Eye (tissue), 1 donor: ENCODE measurements at regions not wholly inside any gene's neighbourhood (a gene's known extent, or its start where the extent isn't known, plus 50 kb on each side); places are given as distances from the start of the nearest gene placed in this dataset.
A peak's percentile ranks its signal among the peaks of the same experiment; 100 is the strongest.

ENCODE experiments used
- DNase-seq: peaks from one replicate; pipeline ENCODE4 v3.0.0-alpha.2; 2015

GRCh38 chr11:80163011-80163410, 722.2 kb upstream of the TENM4 start:
- DNase-seq, result no peak

- DNase-seq, result no peak
Observed at GRCh38 chr11:80162387-80162786, 721.6 kb upstream of the TENM4 start.

DNA sequence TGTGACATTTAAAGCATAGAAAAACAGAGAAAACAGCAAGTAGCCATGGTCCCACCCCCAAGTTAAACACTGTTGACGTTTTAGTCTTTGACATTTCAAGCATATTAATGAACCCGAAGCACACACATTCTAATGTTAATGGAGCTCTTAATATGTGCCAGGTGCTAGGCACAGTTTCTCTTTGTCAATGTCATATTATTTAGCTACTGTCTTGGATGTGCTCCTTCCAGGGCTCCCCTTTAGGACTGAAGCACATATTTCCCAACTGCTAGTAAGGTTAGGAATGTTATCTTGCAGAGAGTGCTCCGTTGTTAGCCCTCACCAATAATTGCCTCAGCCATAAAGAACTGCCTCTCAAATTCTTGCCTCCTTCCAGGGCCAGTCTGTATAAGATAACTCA, 716.6 kb upstream of the TENM4 start:
- DNase-seq, result no peak

GRCh38 chr11:80156062-80156461, 715.2 kb upstream of the TENM4 start:
- no peak for DNase-seq

- peak; percentile 57 for DNase-seq
Observed at GRCh38 chr11:80155412-80156017, 714.7 kb upstream of the TENM4 start.

DNA sequence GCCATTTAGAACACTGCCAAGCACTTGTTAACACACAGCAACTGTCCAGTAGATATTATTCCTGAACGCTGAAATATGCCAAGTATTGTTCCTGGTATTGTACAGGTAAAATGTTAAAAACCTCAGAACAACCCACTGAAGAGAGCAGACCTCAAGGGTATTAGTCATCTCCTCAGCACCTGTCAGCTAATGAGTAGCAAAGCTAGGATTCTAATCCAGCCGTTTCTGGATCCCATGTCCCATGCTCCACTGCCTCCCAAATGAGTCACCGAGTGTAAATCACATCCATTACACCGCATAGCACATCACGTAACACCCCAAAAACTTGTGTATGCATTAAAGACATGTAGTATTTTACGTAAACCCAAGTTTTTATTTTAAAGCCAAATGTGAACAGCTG, 705.4 kb upstream of the TENM4 start:
- no peak for DNase-seq

GRCh38 chr11:80144897-80145594, 704.2 kb upstream of the TENM4 start:
- no peak for DNase-seq

GRCh38 chr11:80136991-80137390, 696.2 kb upstream of the TENM4 start:
- no peak for DNase-seq

DNA sequence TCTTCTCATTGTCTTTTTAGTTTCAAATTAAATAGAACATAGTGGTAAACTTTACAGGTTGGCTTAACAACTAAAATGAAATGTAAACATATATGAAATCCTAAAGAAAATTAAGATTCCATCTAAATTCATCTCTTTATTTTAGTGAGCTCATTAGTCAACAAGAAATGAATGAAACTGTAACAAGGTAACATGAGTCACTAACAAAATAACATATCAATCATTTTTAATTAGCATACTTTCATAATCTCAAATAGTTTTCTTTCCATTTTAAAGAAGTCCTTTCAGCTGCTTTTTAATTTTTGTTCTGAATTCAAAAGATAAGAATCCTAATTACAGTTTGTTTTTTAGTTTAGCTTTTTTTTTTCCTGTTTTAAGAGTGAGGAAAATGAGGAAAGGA, 688.6 kb upstream of the TENM4 start:
- DNase-seq, result no peak

- no peak for DNase-seq
Observed at GRCh38 chr11:80122211-80122610, 681.4 kb upstream of the TENM4 start.

DNA sequence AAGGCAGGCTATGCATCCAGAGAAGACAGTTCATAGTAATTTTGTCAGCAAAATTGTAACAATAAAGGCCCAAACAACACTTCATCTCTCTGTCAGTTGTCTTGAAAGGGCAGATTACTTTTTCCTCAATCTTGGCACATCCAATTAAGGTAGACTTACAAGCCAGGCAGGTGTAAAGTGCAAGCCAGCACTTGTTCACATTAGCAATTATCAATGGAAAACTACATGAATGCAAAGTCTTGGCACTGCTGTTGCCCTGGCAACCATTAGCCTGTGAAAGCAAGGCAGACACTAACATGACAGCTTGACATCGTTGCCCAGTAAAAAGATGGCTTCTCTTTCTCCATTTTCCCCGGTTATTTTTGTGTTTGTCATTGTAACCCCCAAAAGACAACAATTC, 677.2 kb upstream of the TENM4 start:
- peak; percentile 45 for DNase-seq

DNA sequence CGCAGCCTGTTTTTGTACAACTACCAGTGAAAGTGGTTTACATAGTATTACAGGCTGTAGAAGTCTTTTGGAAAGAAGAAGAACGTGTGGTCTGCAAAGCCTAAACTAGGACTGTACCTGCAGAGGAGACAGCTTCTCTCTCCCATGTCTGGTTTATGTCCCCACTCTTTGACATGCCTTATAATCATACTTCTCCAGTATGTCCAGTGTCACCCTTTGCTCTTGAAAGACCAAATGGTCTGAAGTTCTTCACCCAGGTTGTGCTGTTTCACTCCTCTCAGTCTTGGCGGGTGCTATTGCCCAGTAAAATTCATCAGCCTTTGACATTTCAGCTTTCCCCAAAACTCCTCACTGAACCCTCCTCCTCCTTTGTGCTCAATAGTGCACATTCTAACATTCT, 676.0 kb upstream of the TENM4 start:
- no peak for DNase-seq

GRCh38 chr11:80109652-80110051, 668.8 kb upstream of the TENM4 start:
- DNase-seq, result no peak

DNA sequence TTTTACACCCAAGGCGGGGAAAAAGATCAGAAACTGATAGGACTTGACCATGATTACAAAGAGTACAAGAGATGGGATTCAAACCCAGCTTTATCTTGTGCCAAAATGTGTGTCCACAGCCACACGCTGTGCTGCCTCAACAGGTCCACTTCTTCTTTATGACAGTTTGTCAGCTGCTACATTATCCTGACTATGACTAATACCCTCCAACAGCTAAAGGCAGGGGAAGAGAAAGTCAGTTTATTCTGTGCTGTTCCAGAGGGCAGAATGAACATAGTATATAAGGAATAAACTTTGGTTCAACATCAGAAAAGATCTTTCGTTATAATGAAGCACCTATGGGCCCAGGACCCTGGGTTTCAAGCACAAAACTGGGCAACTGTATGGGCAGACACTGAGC, 668.2 kb upstream of the TENM4 start:
- no peak for DNase-seq

DNA sequence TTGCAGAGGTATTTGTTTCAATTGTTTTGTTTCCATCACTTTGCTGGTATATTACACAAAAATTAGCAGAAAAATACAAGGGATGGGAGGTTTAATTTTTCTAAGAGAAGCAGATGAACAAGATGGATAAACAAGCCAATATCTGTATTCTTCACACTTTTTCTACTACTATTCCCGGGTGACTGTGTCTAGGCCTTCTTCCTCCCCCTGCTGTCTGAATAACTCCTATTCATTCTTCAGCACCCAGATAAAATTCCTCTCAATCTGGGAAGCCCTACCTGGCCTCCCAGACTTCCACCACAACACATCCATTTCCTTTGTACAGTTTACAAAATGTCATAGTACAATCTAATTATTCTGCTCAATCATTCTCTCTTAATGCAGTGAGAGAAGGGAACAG, 666.6 kb upstream of the TENM4 start:
- no peak for DNase-seq

DNA sequence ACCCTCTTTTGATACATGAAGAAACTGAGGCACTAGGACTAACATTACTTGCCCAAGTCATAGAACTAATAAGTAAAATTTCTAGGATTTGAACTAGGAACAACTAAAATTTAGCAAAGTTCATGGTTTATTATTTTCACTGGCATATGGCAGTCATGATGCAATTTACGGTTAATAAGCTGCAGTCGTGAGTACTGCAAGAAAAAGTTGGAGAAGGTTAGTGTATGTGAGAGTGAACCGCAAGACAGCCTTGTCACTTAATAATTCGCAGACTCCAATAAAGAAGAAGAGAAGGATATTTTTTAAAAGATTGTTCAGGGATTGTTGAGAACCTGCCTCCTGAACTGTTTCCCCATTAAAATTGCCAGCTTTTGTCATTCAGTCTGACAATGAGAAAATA, 663.4 kb upstream of the TENM4 start:
- DNase-seq, result no peak

GRCh38 chr11:80103142-80103859, 662.5 kb upstream of the TENM4 start:
- DNase-seq, result no peak

- no peak for DNase-seq
Observed at GRCh38 chr11:80097146-80097545, 656.3 kb upstream of the TENM4 start.

DNA sequence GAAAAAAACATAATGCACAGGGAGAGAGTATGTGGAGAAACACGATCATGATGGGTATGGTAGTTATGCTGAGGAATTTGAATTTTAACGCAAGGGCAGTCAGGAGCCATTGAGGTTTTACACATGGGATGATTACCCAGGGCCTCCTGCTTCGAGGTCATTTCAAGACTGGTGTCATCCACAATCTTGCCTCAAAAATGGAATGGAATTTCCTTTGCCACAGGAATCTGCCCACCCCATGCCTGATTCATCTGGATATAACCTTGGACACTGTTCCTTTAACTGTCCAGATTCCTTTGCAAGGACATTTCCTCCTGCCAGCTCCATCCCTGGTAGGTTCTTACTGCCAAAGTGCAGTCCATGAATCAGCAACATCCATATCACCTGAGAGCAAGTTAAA, 655.9 kb upstream of the TENM4 start:
- no peak for DNase-seq

DNA sequence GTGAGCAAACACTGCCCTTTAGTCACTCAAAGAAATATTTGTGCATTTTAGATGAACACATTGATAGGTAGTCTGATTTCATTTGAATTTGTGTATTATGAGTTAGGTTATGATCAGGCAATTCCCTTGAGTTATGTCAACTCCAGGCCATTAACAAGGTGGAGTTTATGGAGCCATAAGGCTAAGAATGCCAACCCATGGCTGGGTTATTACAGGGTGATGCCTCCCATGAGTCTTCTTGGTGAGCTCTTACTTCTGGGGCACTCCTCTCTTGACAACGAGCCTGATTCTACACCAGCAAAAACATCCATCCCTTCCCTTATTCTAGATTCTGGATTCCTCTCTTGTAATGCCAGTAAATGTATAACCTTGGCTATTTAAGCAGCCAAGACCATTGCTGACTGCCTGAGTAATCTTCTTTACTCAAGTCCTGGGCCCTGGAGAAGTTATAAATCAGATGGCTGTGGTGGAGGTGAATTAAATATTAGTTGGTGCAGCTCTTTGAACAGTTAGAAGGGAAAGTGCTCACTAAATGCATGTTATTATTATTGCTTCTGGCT, 645.7 kb upstream of the TENM4 start:
- no peak for DNase-seq

DNA sequence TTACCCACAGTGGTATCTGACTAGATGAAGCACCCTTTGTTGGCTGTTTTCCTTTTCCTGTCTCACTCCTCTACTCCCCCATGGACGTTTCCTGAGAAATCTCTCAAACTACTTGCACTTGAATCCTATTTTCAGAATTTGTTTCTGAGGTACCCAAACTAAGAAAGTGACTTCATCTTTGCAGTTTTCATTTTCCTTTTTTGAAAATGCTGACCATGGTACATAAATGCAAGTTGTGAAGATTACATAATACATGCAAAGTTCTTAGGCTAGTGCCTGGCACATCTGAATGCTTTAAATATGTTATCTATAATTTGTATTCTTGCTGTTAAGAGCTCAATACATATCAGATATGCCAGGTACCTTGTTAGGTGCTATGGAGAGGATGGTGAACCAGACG, 644.7 kb upstream of the TENM4 start:
- no peak for DNase-seq

DNA sequence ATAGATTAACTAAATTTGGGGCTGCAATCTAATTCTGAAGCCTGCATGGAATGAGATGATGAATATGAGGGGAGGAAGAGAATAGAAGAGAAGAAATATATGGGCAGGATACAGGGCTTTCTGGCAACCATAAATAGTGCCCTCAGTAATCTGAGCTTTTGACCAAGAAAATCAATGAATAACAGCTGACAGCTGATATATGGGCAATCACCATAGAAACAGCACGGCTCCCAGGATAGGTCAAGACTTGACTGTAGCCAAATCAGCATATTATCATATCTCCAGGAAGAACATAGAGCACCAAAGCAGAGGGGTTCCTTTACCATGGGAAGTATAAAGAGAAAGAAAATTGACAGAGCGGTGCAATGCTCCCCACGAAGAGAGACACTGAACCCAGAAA, 643.8 kb upstream of the TENM4 start:
- DNase-seq, result peak; percentile 51

DNA sequence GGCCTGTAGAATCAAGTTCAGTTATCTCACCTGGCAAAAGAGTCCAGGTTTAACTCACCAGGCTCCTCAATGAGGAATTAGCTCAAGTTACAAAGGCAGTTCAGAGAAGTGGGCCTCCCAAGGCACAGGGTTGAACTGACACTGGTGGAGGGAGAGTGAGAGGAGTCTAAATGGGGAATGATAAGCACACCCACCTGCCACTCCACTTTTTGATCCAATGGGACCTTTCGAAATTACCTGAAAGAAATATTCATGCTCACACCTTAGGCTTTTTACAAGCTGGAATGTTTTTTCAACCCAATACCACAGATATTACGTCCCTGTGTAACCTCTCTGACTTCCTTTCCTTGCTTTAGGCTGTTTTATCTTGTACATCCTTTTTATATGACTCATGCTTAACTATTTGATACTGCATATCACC, 642.7 kb upstream of the TENM4 start:
- DNase-seq, result no peak

DNA sequence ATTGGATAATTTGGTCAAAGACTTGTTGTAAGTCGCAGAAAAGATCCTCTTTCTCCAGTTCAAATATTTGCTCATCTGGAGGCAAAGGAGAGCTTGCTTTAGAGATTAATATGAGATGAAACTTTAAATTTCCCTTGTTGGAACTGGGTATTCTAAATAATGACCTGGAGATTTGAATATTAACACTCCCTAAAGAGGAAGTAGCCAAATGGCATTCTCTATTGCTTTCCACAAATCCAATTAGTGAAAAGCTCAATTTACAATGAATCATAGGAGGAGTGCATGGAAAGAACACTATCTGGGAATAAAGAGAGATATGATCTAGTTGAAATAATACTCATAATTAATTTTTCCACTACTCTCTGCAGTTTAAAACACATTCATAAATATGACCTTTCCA, 641.6 kb upstream of the TENM4 start:
- DNase-seq, result no peak
